Loucy (cell line): ENCODE measurements at regions not wholly inside any gene's neighbourhood (a gene's known extent, or its start where the extent isn't known, plus 50 kb on each side); places are given as distances from the start of the nearest gene placed in this dataset.

Source experiments
- CTCF ChIP-seq: fragments of 200-600 bp; sonication (generic); conservative IDR thresholded peaks from 2 replicates; pipeline ENCODE4 v1.5.1; 2014; ENCODE audit warnings: mild to moderate bottlenecking, antibody characterized with exemption, low read length
- EZH2phosphoT487 ChIP-seq: fragments of 200-600 bp; IDR thresholded peaks from 2 replicates; pipeline ENCODE4 v1.6.1; 2018; ENCODE audit warnings: antibody characterized with exemption, mild to moderate bottlenecking, moderate library complexity, borderline replicate concordance

- TF ChIP-seq CTCF (no peak), EZH2phosphoT487 (no peak)
Observed at GRCh38 chr10:78264361-78264760, 230.7 kb downstream of the RPS24 start.
